Peyer's patch (tissue), 4 donors: ENCODE measurements at regions not wholly inside any gene's neighbourhood (a gene's known extent, or its start where the extent isn't known, plus 50 kb on each side); places are given as distances from the start of the nearest gene placed in this dataset.

Experiments
- CTCF ChIP-seq, 6 experiments: fragments of 450-650 bp in 4 of 6; fragments of 200-600 bp in 2 of 6; sonication (generic) in 1 of 6; IDR thresholded peaks; one replicate each; pipeline ENCODE4 v1.5.1; 2017 to 2019; ENCODE audit warnings: antibody characterized with exemption in 6 of 6, mild to moderate bottlenecking in 3 of 6, moderate library complexity in 1 of 6
- POLR2A ChIP-seq, 2 donors: fragments of 450-650 bp; IDR thresholded peaks; one replicate each; pipeline ENCODE4 v1.5.1; 2017; ENCODE audit warnings: antibody characterized with exemption in 2 of 2, mild to moderate bottlenecking in 2 of 2, moderate library complexity in 2 of 2

DNA sequence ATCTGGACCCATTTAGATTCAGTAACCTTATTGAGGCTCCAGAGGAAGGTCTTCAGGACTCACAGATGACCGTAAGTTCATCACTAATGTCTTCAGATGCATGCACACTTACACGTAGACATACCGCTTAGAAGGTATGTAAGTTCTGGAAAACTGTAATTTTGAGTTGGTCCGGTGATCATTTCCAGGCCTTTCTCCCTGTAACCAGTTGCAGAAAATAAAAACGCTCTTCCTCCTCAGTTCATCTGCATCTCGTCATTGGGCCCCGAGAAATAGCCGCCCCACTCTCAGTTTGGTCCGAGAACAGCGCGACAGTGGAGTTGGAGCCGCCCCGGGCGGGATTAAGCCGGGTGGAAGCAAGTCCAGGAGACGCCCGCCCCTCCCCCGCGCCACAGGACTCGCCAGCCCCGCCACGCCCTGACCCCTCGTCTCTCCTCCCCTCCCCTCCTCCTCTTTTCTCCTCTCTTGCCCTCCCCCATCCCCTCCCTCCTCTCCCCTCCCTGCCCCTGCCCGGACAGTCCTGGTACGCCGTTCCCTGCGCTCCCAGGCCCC is 83.7 kb downstream of the TNFAIP2 start:
- no peak for TF ChIP-seq CTCF (IDR thresholded peaks at IDR 0.05)
- no peak for TF ChIP-seq POLR2A (IDR thresholded peaks at IDR 0.05)
